NCI-H128 (cell line): ENCODE measurements at regions not wholly inside any gene's neighbourhood (a gene's known extent, or its start where the extent isn't known, plus 50 kb on each side); places are given as distances from the start of the nearest gene placed in this dataset.
"Not testable (repeated sequence)": the region's sequence is repeated elsewhere in the genome, so short reads cannot be mapped to it uniquely, and the experiment has no call there.

ENCODE experiments used
- DNase-seq: peaks from one replicate; lab custom pipeline; 2025; ENCODE audit not compliant: unreplicated experiment; lab: John Stamatoyannopoulos, UW

GRCh38 chr1:232579958-232580941, 49.7 kb downstream of the SIPA1L2 start:
- DNase-seq: no peak

- no peak for DNase-seq
These were observed 50.5 kb downstream of the SIPA1L2 start for GRCh38 chr1:232579466-232579865.

GRCh38 chr1:232578651-232579195, 51.2 kb downstream of the SIPA1L2 start:
- peak; percentile 34 for DNase-seq

GRCh38 chr1:232577772-232578171, 52.2 kb downstream of the SIPA1L2 start:
- no peak for DNase-seq

GRCh38 chr1:232576537-232576936, 53.4 kb downstream of the SIPA1L2 start:
- no peak for DNase-seq

- DNase-seq: no peak
These were observed 54.2 kb downstream of the SIPA1L2 start for GRCh38 chr1:232575763-232576040.

- DNase-seq: no peak
These were observed 54.8 kb downstream of the SIPA1L2 start for GRCh38 chr1:232574889-232575762.

- DNase-seq: no peak
These were observed 55.9 kb downstream of the SIPA1L2 start for GRCh38 chr1:232574077-232574476.

GRCh38 chr1:232571523-232571922, 58.4 kb downstream of the SIPA1L2 start:
- DNase-seq: no peak

GRCh38 chr1:232570007-232570406, 59.9 kb downstream of the SIPA1L2 start:
- DNase-seq: no peak

- not testable (repeated sequence) for DNase-seq
These were observed 60.4 kb downstream of the SIPA1L2 start for GRCh38 chr1:232569554-232569921.

GRCh38 chr1:232568906-232569553, 60.9 kb downstream of the SIPA1L2 start:
- no peak for DNase-seq

- DNase-seq: no peak
These were observed 61.5 kb downstream of the SIPA1L2 start for GRCh38 chr1:232568331-232568852.

GRCh38 chr1:232566093-232566492, 63.8 kb downstream of the SIPA1L2 start:
- no peak for DNase-seq

GRCh38 chr1:232562855-232563510, 67.0 kb downstream of the SIPA1L2 start:
- DNase-seq: no peak

- DNase-seq: no peak
These were observed 68.6 kb downstream of the SIPA1L2 start for GRCh38 chr1:232561381-232561780.

GRCh38 chr1:232560940-232561339, 69.0 kb downstream of the SIPA1L2 start:
- DNase-seq: no peak

- DNase-seq: no peak
These were observed 71.0 kb downstream of the SIPA1L2 start for GRCh38 chr1:232558954-232559353.

- no peak for DNase-seq
These were observed 72.3 kb downstream of the SIPA1L2 start for GRCh38 chr1:232557502-232558191.

- no peak for DNase-seq
These were observed 72.8 kb downstream of the SIPA1L2 start for GRCh38 chr1:232557096-232557495.
